ENCODE measurements at regions not wholly inside any gene's neighbourhood (a gene's known extent, or its start where the extent isn't known, plus 50 kb on each side); places are given as distances from the start of the nearest gene placed in this dataset.

DNA sequence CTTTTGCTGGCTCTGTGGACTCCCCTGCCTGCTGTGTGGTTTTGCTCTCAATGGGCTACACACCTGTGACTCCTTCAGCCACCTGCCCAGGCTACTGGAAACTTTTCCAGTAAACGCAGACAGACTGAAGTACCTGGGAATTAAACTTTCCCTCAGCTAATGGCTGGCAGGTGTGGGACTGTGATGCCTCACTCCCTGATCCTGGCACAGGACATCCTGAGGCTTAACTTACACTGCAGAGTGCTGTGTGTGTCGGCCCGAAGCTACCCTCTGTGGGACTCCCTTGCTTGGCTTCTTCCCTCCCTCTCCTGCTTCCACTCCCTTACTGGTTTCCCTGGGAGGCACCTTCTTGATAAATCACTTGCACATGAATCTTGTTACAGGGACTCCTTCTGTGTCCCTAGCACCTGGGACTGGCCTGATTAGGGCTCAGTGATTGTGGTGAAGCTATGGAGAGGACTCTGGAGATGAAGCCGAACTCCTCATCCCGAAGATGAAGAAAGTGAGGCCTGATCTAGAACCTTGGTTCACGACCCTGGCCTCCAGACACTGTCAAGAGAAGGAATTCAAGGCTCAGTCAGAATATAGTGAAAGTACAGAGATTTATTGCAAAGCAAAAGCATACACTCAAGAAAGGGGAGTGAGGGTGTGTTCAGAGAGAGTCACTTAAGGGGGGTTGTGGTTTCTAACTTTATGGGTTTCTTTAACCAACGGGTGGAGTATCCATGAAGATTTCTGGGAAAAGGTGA is 113.4 kb upstream of the ALDH1B1 start:
- no peak overlapping the region for H3K4me3 ChIP-seq (replicated peaks; ENCODE audit: low read depth, low read length)
- DNase-seq (ENCODE audit: extremely low read depth, low read depth), result no peak
- TF ChIP-seq, protein P1, sequence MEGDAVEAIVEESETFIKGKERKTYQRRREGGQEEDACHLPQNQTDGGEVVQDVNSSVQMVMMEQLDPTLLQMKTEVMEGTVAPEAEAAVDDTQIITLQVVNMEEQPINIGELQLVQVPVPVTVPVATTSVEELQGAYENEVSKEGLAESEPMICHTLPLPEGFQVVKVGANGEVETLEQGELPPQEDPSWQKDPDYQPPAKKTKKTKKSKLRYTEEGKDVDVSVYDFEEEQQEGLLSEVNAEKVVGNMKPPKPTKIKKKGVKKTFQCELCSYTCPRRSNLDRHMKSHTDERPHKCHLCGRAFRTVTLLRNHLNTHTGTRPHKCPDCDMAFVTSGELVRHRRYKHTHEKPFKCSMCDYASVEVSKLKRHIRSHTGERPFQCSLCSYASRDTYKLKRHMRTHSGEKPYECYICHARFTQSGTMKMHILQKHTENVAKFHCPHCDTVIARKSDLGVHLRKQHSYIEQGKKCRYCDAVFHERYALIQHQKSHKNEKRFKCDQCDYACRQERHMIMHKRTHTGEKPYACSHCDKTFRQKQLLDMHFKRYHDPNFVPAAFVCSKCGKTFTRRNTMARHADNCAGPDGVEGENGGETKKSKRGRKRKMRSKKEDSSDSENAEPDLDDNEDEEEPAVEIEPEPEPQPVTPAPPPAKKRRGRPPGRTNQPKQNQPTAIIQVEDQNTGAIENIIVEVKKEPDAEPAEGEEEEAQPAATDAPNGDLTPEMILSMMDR (IDR thresholded peaks at IDR 0.05; ENCODE audit: low read depth, low read length, missing control alignments), result no peak

DNA sequence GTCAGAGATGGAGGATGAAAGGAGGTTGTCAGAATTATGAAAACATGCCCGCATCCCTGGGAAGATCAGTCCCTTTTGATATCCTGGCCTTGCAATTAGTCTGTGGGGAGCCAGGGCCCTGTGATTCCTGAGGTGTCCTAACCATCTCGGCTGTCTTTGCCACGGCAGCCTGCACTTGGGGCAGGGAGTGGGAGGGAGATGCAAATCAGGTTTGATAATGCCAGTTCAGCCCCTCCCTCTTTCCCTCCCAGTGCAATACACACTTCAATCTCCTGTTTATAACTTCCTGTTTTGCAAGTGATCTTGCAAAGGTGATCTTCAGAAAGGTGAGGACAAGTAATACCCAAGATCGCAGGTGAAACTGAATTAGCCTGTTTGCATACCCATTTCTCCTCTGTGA is 114.0 kb upstream of the ALDH1B1 start:
- H3K4me3 ChIP-seq (replicated peaks; ENCODE audit: low read depth, low read length), result no peak overlapping the region
- TF ChIP-seq, protein P1 (IDR thresholded peaks at IDR 0.05; ENCODE audit: low read depth, low read length, missing control alignments), result no peak
- no peak for DNase-seq (ENCODE audit: extremely low read depth, low read depth)

DNA sequence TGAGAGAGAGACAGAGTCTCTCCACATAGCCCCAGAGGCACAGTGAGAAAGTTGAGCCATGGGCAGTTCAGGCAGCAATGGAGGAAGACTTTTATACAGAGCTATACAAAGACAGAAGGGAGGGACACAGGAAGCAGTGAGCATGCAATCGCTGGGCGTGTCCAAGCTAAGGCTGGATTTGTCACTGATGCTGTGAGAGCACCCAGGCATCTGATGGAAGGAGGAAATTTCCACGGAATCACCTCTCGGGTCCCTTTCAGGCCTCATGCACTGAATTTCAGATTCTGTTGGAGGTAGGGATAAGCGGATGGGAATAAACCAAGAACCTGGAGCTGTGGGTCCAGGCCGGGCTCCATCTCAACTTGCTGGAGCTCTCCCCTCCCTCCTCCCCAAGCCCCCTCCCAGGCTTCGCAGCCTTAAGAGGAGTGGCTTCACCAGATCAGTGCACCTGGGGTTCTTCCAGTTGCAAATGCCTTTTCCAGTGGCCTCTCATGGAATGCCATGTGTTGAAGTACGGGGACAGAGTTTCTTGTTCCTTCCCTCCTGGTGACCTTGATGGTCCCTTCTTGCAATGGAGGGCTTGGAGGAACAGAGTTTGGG is 114.8 kb upstream of the ALDH1B1 start:
- DNase-seq (ENCODE audit: extremely low read depth, low read depth), result no peak
- TF ChIP-seq, protein P1 (IDR thresholded peaks at IDR 0.05; ENCODE audit: low read depth, low read length, missing control alignments), result no peak
- H3K4me3 ChIP-seq (replicated peaks; ENCODE audit: low read depth, low read length), result no peak overlapping the region

DNA sequence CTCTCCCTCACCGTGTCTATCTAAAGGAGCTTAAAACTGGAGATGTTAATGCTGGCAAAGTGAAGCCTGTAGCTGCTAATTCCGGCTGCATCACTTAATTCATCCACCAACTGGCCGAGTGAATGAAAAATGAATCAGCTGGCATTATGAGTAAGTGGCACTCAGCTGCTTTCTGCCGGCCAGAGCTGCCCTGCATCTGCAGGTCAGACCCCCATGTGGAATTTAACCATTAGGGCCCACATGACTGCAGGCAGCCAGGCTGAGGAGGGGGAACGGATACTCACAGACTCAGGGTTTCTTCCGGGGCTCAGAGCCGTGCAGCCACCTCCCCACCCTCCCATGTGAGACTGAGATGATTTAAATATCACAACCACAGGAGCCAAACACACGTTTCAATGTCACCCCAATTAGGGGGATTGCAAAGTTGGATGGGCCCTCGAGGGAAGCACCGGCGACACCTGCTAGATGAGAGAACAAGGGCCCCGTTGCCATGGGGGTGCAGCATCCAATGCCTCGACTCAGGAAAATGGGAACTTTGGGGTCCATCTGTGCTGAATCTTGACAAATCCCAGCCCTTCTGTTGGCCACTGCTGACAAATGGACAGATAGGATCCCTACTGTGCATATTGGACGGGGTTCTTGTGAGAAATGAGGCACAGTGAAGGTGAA is 115.6 kb upstream of the ALDH1B1 start:
- TF ChIP-seq, protein P1 (IDR thresholded peaks at IDR 0.05; ENCODE audit: low read depth, low read length, missing control alignments), result no peak
- no peak for DNase-seq (ENCODE audit: extremely low read depth, low read depth)
- no peak overlapping the region for H3K4me3 ChIP-seq (replicated peaks; ENCODE audit: low read depth, low read length)

DNA sequence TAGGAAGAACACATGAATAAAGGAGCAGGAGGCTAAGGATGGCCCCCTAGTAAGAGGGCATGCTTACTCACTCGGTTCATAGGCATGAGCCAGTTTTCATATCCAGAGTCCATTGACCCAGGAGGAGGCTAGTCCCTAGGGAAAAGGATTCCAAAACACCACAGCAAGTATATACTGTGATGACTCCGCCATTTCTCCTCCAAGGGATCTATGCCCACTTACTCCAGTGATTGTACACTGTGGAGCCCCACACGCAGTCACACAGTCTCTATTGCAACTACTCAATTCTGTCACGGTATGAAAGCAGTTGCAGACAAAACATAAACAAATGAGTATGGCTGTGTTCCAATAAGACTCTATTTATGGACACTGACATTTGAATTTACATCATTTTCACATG is 117.7 kb upstream of the ALDH1B1 start:
- no peak overlapping the region for H3K4me3 ChIP-seq (replicated peaks; ENCODE audit: low read depth, low read length)
- TF ChIP-seq, protein P1 (IDR thresholded peaks at IDR 0.05; ENCODE audit: low read depth, low read length, missing control alignments), result no peak
- DNase-seq (ENCODE audit: extremely low read depth, low read depth), result no peak

DNA sequence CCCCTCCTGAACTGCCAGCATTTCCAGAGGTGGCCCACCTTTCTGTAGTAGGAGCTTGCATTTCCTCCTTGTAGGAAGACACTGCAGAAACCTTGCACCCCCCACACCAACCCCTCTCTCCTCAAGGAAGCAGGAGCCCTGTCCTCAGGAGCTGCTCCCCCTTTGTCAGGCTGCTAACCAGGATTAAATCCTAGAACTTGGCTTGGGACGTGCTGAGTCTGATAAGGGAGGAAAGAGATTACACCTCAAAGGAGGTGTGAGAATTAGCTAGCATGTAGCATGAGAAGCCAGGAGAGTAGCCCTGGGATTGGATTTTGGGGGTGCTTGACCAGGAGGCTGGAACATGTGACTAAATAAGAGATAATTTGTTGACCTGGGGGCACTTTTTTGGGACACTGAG is 119.8 kb upstream of the ALDH1B1 start:
- H3K4me3 ChIP-seq (replicated peaks; ENCODE audit: low read depth, low read length), result no peak overlapping the region
- TF ChIP-seq, protein P1 (IDR thresholded peaks at IDR 0.05; ENCODE audit: low read depth, low read length, missing control alignments), result no peak
- no peak for DNase-seq (ENCODE audit: extremely low read depth, low read depth)
